ENCODE measurements at regions not wholly inside any gene's neighbourhood (a gene's known extent, or its start where the extent isn't known, plus 50 kb on each side); places are given as distances from the start of the nearest gene placed in this dataset.

DNA sequence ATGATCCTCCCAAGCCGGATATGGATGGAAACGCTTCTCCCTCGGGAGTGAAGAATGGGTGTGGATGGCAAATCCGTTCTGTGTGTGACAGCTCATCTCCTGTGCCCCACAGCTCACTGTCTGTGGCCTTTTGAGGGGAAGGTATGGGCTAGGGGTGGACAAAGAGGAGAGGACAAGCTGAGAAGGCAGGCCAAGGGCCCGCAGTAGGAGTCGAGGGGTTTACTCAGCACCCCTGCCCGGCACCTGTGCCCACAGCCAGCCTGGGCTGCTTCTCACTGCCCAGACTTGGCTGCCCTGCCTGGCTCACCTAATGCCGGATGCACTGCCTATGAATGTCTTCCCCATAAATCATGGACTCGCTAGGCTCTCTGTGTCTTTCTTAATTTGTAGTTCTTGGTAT, 503.8 kb downstream of the TCERG1L start:
- Histone ChIP-seq H3K4me1 (ENCODE audit: control insufficient read depth, extremely low read depth, insufficient read depth, low read length) (no peaks in the 10 kb centered on the region), H2AFZ (ENCODE audit: control insufficient read depth, low read length) (no peak overlapping the region), H4K20me1 (ENCODE audit: control insufficient read depth, extremely low read depth, insufficient read depth, low read length) (no peaks in the 10 kb centered on the region), H3K9ac (ENCODE audit: control insufficient read depth, extremely low read depth, insufficient read depth, low read length) (no peak overlapping the region), H3K79me2 (ENCODE audit: control insufficient read depth, insufficient read depth, low read length) (no peaks in the 10 kb centered on the region), H3K36me3 (ENCODE audit: control insufficient read depth in 2 of 2, extremely low read depth in 1 of 2, insufficient read depth in 2 of 2, low read length in 2 of 2) (no peaks in the 10 kb centered on the region), H3K9me3 (ENCODE audit: control insufficient read depth, low read depth, low read length) (peaks cover 8% of the 10 kb centered on the region), H3K27me3 (ENCODE audit: control insufficient read depth, extremely low read depth, insufficient read depth, low read length) (no peaks in the 10 kb centered on the region), H3K4me3 (ENCODE audit: control insufficient read depth in 2 of 3, extremely low read depth in 1 of 3, insufficient read depth in 2 of 3, low read depth in 1 of 3, low read length in 3 of 3) (no peak overlapping the region), H3K4me2 (ENCODE audit: control insufficient read depth, extremely low read depth, insufficient read depth, low read depth, low read length) (no peak overlapping the region), H3K27ac (ENCODE audit: control insufficient read depth, insufficient read depth, low read length) (no peak overlapping the region), H3K9me1 (ENCODE audit: control insufficient read depth, extremely low read depth, insufficient read depth, low read length) (no peaks in the 10 kb centered on the region)
- FAIRE-seq: no peak
- TF ChIP-seq, protein P1, sequence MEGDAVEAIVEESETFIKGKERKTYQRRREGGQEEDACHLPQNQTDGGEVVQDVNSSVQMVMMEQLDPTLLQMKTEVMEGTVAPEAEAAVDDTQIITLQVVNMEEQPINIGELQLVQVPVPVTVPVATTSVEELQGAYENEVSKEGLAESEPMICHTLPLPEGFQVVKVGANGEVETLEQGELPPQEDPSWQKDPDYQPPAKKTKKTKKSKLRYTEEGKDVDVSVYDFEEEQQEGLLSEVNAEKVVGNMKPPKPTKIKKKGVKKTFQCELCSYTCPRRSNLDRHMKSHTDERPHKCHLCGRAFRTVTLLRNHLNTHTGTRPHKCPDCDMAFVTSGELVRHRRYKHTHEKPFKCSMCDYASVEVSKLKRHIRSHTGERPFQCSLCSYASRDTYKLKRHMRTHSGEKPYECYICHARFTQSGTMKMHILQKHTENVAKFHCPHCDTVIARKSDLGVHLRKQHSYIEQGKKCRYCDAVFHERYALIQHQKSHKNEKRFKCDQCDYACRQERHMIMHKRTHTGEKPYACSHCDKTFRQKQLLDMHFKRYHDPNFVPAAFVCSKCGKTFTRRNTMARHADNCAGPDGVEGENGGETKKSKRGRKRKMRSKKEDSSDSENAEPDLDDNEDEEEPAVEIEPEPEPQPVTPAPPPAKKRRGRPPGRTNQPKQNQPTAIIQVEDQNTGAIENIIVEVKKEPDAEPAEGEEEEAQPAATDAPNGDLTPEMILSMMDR (optimal IDR thresholded peaks at IDR 0.05 in 1 of 3, IDR thresholded peaks at IDR 0.05 in 1 of 3, conservative IDR thresholded peaks at IDR 0.05 in 1 of 3; ENCODE audit: extremely low read depth in 1 of 3, insufficient read depth in 2 of 3, low read length in 3 of 3): no peak
- TF ChIP-seq EZH2 (IDR thresholded peaks at IDR 0.05; ENCODE audit: low read length): no peak
- dilution Hi-C loops (cut with MboI; ENCODE audit: extremely low pct_ligation_motif_present, low sequenced_read_pairs): no loop called here
- no peak for DNase-seq (ENCODE audit: low read depth, low spot score)

DNA sequence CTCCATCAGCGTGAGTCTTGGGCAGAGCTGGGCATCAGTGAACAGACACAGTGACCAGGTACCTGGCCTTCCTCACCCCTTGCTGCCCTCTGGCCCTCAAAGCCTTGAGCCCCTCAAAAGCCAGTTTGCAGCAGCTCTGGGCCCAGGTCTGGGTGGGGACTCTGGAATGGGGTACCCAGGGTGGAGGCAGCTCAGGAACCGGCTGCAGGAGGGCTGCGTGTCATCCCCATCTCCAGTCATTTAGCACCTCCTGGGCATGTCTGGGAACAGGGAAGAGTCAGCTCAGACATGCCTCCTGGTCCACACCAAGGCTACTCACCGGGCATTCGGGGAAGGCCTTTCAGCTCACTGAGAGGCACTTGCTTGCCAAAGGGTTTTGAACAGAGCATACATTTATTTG, 503.3 kb downstream of the TCERG1L start:
- Histone ChIP-seq H3K4me3 (ENCODE audit: control insufficient read depth in 2 of 3, extremely low read depth in 1 of 3, insufficient read depth in 2 of 3, low read depth in 1 of 3, low read length in 3 of 3) (no peak overlapping the region), H3K9ac (ENCODE audit: control insufficient read depth, extremely low read depth, insufficient read depth, low read length) (no peak overlapping the region), H3K36me3 (ENCODE audit: control insufficient read depth in 2 of 2, extremely low read depth in 1 of 2, insufficient read depth in 2 of 2, low read length in 2 of 2) (no peaks in the 10 kb centered on the region), H2AFZ (ENCODE audit: control insufficient read depth, low read length) (no peak overlapping the region), H3K4me1 (ENCODE audit: control insufficient read depth, extremely low read depth, insufficient read depth, low read length) (no peaks in the 10 kb centered on the region), H3K27me3 (ENCODE audit: control insufficient read depth, extremely low read depth, insufficient read depth, low read length) (no peaks in the 10 kb centered on the region), H4K20me1 (ENCODE audit: control insufficient read depth, extremely low read depth, insufficient read depth, low read length) (no peaks in the 10 kb centered on the region), H3K27ac (ENCODE audit: control insufficient read depth, insufficient read depth, low read length) (no peak overlapping the region), H3K9me3 (ENCODE audit: control insufficient read depth, low read depth, low read length) (peaks cover 9% of the 10 kb centered on the region), H3K9me1 (ENCODE audit: control insufficient read depth, extremely low read depth, insufficient read depth, low read length) (no peaks in the 10 kb centered on the region), H3K4me2 (ENCODE audit: control insufficient read depth, extremely low read depth, insufficient read depth, low read depth, low read length) (no peak overlapping the region), H3K79me2 (ENCODE audit: control insufficient read depth, insufficient read depth, low read length) (no peaks in the 10 kb centered on the region)
- no peak for DNase-seq (ENCODE audit: low read depth, low spot score)
- FAIRE-seq: no peak
- TF ChIP-seq EZH2 (IDR thresholded peaks at IDR 0.05; ENCODE audit: low read length): no peak
- TF ChIP-seq, protein P1 (optimal IDR thresholded peaks at IDR 0.05 in 1 of 3, IDR thresholded peaks at IDR 0.05 in 1 of 3, conservative IDR thresholded peaks at IDR 0.05 in 1 of 3; ENCODE audit: extremely low read depth in 1 of 3, insufficient read depth in 2 of 3, low read length in 3 of 3): no peak
- dilution Hi-C loops (cut with MboI; ENCODE audit: extremely low pct_ligation_motif_present, low sequenced_read_pairs): no loop called here
